ENCODE measurements at regions not wholly inside any gene's neighbourhood (a gene's known extent, or its start where the extent isn't known, plus 50 kb on each side); places are given as distances from the start of the nearest gene placed in this dataset.

- 86 to 92% methylated on average over 1 of the region's 1 CpG for WGBS, 2 donors
- Histone ChIP-seq H3K4me1 (ENCODE audit: control insufficient read depth in 5 of 5, insufficient read depth in 5 of 5, low read length in 5 of 5) (no peaks in the 10 kb centered on the region), H3K4me3 (no peak overlapping the region), H3K9ac (ENCODE audit: insufficient read depth in 1 of 2, low read length in 2 of 2) (no peak overlapping the region), H3K36me3 (ENCODE audit: control insufficient read depth in 4 of 4, insufficient read depth in 4 of 4, low read length in 4 of 4) (no peaks in the 10 kb centered on the region), H3K27ac (ENCODE audit: low read depth in 1 of 2, low read length in 1 of 2) (no peak overlapping the region), H3K27me3 (ENCODE audit: control insufficient read depth in 3 of 3, insufficient read depth in 3 of 3, low read length in 2 of 3) (no peaks in the 10 kb centered on the region), H3K9me3 (ENCODE audit: control insufficient read depth in 4 of 4, insufficient read depth in 3 of 4, low read length in 3 of 4) (no peaks in the 10 kb centered on the region)
- no peak for TF ChIP-seq CTCF (IDR thresholded peaks at IDR 0.05; ENCODE audit: control extremely low read depth, extremely low read depth)
- no peak for DNase-seq
- no peak for ATAC-seq (ENCODE audit: insufficient read depth, low FRiP score)
Measured at GRCh38 chr6:93919365-93919764, 500.0 kb upstream of the EPHA7 start.

DNA sequence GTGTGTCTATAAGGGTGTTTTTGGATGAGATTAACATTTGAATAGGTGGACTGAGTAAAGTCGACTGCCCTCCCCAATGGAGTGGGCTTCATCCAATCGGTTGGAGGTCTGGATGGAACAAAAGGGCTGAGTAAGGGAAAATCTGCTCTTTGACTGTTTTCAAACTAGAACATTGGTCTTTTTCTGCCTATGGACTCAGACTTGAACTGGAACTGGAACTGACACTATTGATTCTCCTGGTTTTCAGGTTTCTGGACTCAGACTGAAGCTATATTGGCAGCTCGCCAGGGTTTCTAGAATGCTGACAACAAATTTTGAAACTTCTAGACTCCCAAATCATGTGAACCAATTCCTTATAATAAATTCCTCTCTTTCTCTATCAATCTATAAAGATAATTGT is 498.9 kb upstream of the EPHA7 start:
- no peak for TF ChIP-seq CTCF (IDR thresholded peaks at IDR 0.05; ENCODE audit: control extremely low read depth, extremely low read depth)
- Histone ChIP-seq H3K4me1 (ENCODE audit: control insufficient read depth in 5 of 5, insufficient read depth in 5 of 5, low read length in 5 of 5) (no peaks in the 10 kb centered on the region), H3K4me3 (no peak overlapping the region), H3K27ac (ENCODE audit: low read depth in 1 of 2, low read length in 1 of 2) (no peak overlapping the region), H3K9me3 (ENCODE audit: control insufficient read depth in 4 of 4, insufficient read depth in 3 of 4, low read length in 3 of 4) (no peaks in the 10 kb centered on the region), H3K27me3 (ENCODE audit: control insufficient read depth in 3 of 3, insufficient read depth in 3 of 3, low read length in 2 of 3) (no peaks in the 10 kb centered on the region), H3K9ac (ENCODE audit: insufficient read depth in 1 of 2, low read length in 2 of 2) (no peak overlapping the region), H3K36me3 (ENCODE audit: control insufficient read depth in 4 of 4, insufficient read depth in 4 of 4, low read length in 4 of 4) (no peaks in the 10 kb centered on the region)
- ATAC-seq (ENCODE audit: insufficient read depth, low FRiP score) (no peak), DNase-seq (no peak)
- WGBS, 2 donors: 87 to 89% methylated on average over 3 of the region's 3 CpGs

DNA sequence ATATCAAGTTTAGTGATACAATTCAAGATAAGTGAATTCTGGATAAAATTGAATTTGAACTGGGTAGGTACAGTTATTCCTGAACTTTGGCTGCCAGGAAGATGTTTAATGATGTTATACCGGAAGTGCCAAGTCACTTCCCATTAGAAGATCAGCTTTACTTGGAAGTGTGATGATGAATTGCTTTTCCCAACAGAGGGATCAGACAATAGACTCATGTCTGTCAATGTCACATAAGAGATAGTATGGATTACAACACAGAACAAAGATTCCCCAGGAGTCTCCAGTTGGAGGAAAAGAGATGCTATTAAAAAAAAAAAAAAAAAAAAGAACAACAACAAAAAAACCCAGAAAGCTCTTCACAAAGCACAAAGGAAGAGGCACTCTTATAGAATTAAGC is 497.9 kb upstream of the EPHA7 start:
- Histone ChIP-seq H3K4me3 (no peak overlapping the region), H3K27me3 (ENCODE audit: control insufficient read depth in 3 of 3, insufficient read depth in 3 of 3, low read length in 2 of 3) (no peaks in the 10 kb centered on the region), H3K36me3 (ENCODE audit: control insufficient read depth in 4 of 4, insufficient read depth in 4 of 4, low read length in 4 of 4) (no peaks in the 10 kb centered on the region), H3K27ac (ENCODE audit: low read depth in 1 of 2, low read length in 1 of 2) (no peak overlapping the region), H3K9me3 (ENCODE audit: control insufficient read depth in 4 of 4, insufficient read depth in 3 of 4, low read length in 3 of 4) (no peaks in the 10 kb centered on the region), H3K9ac (ENCODE audit: insufficient read depth in 1 of 2, low read length in 2 of 2) (no peak overlapping the region), H3K4me1 (ENCODE audit: control insufficient read depth in 5 of 5, insufficient read depth in 5 of 5, low read length in 5 of 5) (no peaks in the 10 kb centered on the region)
- ATAC-seq (ENCODE audit: insufficient read depth, low FRiP score) (no peak), DNase-seq (no peak)
- WGBS, 2 donors: 72 to 79% methylated on average over 1 of the region's 1 CpG
- no peak for TF ChIP-seq CTCF (IDR thresholded peaks at IDR 0.05; ENCODE audit: control extremely low read depth, extremely low read depth)

- Histone ChIP-seq H3K9ac (ENCODE audit: insufficient read depth in 1 of 2, low read length in 2 of 2) (no peak overlapping the region), H3K9me3 (ENCODE audit: control insufficient read depth in 4 of 4, insufficient read depth in 3 of 4, low read length in 3 of 4) (no peaks in the 10 kb centered on the region), H3K27me3 (ENCODE audit: control insufficient read depth in 3 of 3, insufficient read depth in 3 of 3, low read length in 2 of 3) (no peaks in the 10 kb centered on the region), H3K4me1 (ENCODE audit: control insufficient read depth in 5 of 5, insufficient read depth in 5 of 5, low read length in 5 of 5) (no peaks in the 10 kb centered on the region), H3K4me3 (no peak overlapping the region), H3K27ac (ENCODE audit: low read depth in 1 of 2, low read length in 1 of 2) (no peak overlapping the region), H3K36me3 (ENCODE audit: control insufficient read depth in 4 of 4, insufficient read depth in 4 of 4, low read length in 4 of 4) (no peaks in the 10 kb centered on the region)
- no peak for DNase-seq
- 73 to 77% methylated on average over 1 of the region's 1 CpG for WGBS, 2 donors
- TF ChIP-seq CTCF (IDR thresholded peaks at IDR 0.05; ENCODE audit: control extremely low read depth, extremely low read depth): no peak
- ATAC-seq (ENCODE audit: insufficient read depth, low FRiP score): no peak
Measured at GRCh38 chr6:93916716-93917115, 497.4 kb upstream of the EPHA7 start.
